HTR-8/SVneo (cell line): ENCODE measurements at regions not wholly inside any gene's neighbourhood (a gene's known extent, or its start where the extent isn't known, plus 50 kb on each side); places are given as distances from the start of the nearest gene placed in this dataset.
"Not testable (repeated sequence)": the region's sequence is repeated elsewhere in the genome, so short reads cannot be mapped to it uniquely, and the experiment has no call there.

Source experiments
- DNase-seq: peaks from one replicate; pipeline ENCODE4 v3.0.0; 2011; ENCODE audit warnings: low spot score, mixed read lengths; ENCODE audit not compliant: insufficient read length
- FAIRE-seq: peaks from 2 replicates; lab custom pipeline; 2011; peaks lifted over from hg19 to GRCh38; lab: Jason Lieb, UNC

GRCh38 chr3:35114686-35115085 lies 524.6 kb upstream of the ARPP21 start:
- DNase-seq: no peak
- FAIRE-seq: no peak

GRCh38 chr3:35120026-35120425 lies 519.3 kb upstream of the ARPP21 start:
- FAIRE-seq (no peak), DNase-seq (no peak)

- FAIRE-seq: no peak
- DNase-seq: no peak
Observed at GRCh38 chr3:35137612-35138011, 501.7 kb upstream of the ARPP21 start.

GRCh38 chr3:35141406-35141805 lies 497.9 kb upstream of the ARPP21 start:
- DNase-seq: no peak
- FAIRE-seq: no peak

GRCh38 chr3:35144011-35144410 lies 495.3 kb upstream of the ARPP21 start:
- DNase-seq (no peak), FAIRE-seq (no peak)

- FAIRE-seq, DNase-seq: not testable (repeated sequence)
Observed at GRCh38 chr3:35146256-35147035, 492.9 kb upstream of the ARPP21 start.

GRCh38 chr3:35183927-35184675 lies 455.2 kb upstream of the ARPP21 start:
- DNase-seq: no peak
- no peak for FAIRE-seq

GRCh38 chr3:35184775-35185174 lies 454.6 kb upstream of the ARPP21 start:
- DNase-seq (no peak), FAIRE-seq (no peak)

- FAIRE-seq: no peak
- no peak for DNase-seq
Observed at GRCh38 chr3:35187908-35188307, 451.4 kb upstream of the ARPP21 start.

- no peak for FAIRE-seq
- no peak for DNase-seq
Observed at GRCh38 chr3:35194666-35195065, 444.7 kb upstream of the ARPP21 start.

- no peak for DNase-seq
- FAIRE-seq: no peak
Observed at GRCh38 chr3:35198857-35199256, 440.5 kb upstream of the ARPP21 start.

GRCh38 chr3:35200056-35200455 lies 439.3 kb upstream of the ARPP21 start:
- DNase-seq: peak; percentile 5
- FAIRE-seq: no peak

GRCh38 chr3:35201211-35201610 lies 438.1 kb upstream of the ARPP21 start:
- FAIRE-seq (no peak), DNase-seq (no peak)

GRCh38 chr3:35215525-35216500 lies 423.5 kb upstream of the ARPP21 start:
- no peak for FAIRE-seq
- no peak for DNase-seq

GRCh38 chr3:35216501-35217266 lies 422.6 kb upstream of the ARPP21 start:
- DNase-seq: no peak
- no peak for FAIRE-seq

- DNase-seq: no peak
- no peak for FAIRE-seq
Observed at GRCh38 chr3:35223632-35224394, 415.5 kb upstream of the ARPP21 start.

GRCh38 chr3:35224565-35225295 lies 414.6 kb upstream of the ARPP21 start:
- FAIRE-seq (no peak), DNase-seq (no peak)

GRCh38 chr3:35241236-35241635 lies 398.1 kb upstream of the ARPP21 start:
- FAIRE-seq (no peak), DNase-seq (no peak)
